GM19351 (cell line): ENCODE measurements at regions not wholly inside any gene's neighbourhood (a gene's known extent, or its start where the extent isn't known, plus 50 kb on each side); places are given as distances from the start of the nearest gene placed in this dataset.

Experiments used
- ATAC-seq: cut with Tn5 transposase; IDR thresholded peaks from one replicate; pipeline ENCODE4 v1.9.1; 2021; ENCODE audit warnings: mild to moderate bottlenecking, moderate library complexity; ENCODE audit not compliant: unreplicated experiment

DNA sequence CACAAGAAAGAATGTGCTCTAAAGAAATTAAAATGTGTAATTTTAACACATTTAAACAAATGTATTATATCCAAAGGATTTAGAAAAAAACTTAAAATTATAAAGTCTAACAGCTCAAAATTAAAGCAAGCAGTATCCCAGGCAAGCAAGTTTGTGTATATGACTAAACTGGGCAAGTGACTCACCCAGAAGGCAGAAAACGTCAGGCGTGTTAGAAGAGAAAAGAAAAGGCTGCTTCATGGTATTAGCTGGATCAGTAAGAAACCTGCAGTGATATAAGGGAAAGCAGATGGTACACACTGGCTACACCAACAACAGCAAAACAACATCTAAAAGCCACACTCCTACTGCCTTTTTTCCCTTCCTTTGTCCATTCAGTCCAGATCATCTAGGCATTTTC lies 250.6 kb upstream of the NDST3 start:
- ATAC-seq: no peak

DNA sequence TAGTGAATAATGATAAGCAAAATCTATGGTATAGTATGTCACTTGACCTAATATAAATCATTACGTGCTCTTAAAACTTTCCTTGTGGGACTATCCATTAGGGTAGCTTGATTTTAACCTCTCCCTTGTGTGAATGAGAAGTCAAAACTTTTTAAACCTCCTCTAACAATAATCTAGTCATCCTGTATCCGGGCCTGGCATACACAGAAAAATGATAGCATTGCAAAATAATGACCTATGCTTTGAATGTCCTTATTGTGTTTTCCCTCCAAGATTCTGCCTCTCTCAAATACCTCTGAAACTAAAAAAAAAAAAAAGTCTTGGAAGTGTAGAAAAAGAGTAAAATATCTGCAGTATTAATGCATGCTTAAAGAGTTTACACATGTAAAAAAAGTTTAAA lies 250.0 kb upstream of the NDST3 start:
- ATAC-seq: no peak

DNA sequence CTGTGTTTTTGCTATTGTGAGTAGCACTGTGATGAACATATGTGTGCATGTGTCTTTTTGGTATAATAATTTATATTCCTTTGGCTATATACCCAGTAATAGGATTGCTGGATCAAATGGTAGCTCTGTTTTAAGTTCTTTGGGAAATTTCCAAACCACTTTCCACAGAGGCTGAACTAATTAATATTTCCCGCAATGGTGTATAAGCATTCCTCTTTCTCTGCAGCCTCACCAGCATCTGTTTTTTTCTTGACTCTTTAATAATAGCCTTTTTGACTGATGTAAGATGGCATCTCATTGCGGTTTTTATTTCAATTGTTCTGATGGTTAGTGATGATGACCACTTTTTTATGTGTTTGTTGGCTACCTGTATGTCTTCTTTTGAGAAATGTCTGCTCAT lies 247.7 kb upstream of the NDST3 start:
- no peak for ATAC-seq

DNA sequence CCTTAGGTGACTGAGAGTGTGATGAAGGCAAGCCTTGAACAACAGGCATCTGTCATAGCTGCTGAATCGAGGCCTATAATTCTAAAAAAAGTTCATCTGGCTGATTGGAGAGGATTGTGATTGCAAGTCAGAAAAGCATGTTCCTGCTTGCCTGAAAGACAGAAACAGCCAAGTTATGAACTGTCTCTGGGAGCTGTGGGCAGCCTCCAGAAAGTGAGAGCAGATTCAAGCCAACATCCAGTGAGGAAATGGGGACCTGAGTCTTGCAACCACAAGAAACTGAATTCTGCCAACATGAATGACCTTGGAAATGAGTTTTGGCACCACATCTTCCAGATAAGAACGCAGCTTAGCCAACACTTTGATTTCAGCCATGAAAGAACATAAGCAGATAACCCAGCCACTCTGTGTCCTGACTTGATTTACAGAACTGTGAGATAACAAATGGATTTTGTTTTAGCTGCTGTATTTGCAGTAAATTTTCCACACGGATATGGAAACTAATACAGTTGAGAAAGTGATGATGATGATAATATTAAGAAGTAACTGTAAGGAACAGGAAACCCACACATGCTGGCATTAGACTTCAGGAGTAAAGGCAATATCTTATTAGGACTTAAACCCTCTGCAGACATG lies 240.3 kb upstream of the NDST3 start:
- ATAC-seq: no peak

DNA sequence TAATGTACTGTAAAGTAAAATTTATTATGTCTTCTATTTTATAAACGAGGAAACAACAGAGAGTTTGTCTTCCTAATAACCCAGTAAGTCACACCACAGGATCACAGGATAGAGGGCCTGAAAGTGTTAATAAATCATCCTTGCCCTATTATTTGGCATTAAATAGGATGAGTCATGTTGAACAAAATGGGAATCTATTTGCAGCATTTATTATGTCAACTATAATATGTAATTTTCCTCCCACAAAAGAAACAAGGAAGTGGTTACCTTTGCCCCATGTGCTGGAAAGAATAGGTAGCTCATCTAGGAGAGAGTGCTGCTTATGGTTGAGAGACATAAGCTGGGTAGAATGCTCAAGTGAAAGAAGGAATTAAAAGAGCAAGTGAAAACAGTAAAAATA lies 237.6 kb upstream of the NDST3 start:
- no peak for ATAC-seq

DNA sequence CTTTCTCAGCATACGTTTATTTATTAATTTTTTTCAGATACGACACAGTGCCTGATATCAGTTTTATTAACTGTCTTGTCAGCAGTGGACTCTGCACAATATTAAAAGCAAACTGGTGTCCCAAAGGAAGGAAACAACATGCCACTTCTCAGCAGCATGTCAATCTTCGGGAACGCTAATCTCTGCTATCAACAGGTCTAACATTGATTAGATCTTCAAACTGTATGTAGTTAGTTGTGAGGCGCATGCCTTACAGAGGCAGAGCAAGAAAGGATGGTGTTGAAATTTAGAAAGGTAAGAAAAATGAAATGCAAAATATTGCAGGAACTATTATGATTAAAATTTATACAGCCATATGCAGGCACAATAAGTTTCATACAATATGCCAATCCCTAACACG lies 233.7 kb upstream of the NDST3 start:
- no peak for ATAC-seq

DNA sequence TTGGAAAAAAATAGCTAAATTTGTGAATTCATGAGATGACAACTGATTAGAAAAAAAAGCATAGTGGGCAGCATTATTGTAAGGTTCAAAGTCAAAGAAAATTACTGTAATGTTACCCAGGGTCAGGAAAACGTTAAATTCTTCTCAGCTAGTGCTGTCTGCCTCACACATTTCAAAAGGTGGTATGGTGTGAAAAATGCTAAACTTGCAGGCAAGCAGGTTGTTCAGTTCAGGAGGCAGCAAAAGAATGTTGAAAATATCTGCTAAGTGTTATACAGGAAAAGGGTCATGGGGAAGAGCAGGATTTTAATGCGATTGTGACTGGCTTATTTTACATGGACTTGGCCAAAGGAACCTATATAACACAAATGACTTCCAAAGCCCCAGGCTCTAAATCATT lies 232.5 kb upstream of the NDST3 start:
- ATAC-seq: no peak

DNA sequence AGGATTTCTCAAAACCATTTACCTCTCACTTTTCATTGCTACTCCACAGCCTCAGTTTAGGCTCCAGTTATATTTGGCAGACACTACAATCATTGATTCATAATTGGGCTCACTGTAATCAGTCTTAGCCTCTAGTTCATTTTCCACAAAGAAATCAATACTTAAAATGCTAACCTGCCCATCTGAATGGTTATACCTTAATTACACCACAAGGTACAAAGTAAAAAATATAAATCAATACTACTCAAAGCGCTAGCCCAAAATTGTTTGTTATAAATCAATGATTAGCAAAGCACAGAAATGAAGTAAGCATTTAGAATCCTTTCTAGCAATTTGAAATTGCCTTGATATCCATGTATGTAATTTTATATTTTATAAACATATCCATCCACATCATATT lies 222.6 kb upstream of the NDST3 start:
- no peak for ATAC-seq

DNA sequence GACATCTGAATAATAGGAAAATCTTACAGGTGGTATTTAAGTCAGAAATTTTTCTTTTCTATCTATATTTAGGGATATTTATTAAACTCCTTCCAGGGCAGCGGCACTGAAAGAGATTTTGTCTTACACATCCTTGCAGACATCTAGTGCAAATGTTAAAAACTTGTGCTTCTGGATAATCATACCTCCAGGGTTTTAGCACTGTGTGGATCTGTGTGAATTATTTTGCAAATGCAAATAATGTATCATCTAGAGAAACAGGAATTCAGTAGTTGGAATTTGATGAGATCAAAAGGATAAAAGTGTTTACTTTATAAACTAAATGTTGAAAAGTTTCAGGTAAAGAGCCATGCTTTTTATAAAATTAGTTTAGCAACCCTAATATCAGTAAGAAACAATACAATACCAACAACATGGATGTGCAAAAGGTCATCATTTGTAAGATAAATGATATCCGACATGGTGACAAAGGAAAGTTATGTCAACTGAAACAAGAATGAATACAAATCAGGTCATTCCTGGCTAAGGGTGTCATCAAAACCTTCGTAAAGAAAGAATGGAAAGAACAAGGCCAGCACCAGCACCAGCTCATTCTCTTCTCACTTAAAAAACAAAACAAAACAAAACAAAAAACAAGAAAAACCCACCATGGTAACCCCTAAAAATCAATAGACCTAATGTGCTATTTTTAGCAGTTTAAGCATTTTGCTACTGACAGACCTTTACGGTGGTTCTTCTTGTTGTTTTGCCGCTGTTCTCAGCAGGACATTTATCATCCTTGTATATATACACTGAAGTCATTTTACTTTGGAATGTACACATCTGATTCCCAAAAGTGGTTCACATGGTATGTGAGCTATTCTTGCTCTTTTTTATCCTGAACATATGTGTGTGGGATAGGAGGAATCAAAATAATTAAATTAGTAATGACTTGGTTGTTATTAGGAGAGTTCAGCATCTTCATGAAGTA lies 219.7 kb upstream of the NDST3 start:
- no peak for ATAC-seq

DNA sequence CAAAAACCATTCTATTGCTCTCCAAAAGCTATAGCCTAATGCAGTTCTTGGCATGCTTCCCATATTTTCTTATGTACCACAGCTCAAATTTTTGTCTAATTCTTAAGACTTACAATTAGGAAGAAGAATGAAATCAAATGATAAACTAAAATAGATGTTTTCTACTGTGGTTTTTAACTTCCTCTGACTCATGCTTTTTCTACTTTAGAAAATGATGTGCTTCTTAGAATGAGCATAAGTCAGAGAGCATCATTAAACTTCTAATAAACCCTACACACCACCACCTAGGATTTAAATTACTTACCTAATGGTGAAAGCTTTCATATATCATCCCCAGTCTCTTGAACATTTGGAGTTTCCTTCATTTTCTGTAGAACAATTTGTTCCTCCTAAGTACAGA lies 217.0 kb upstream of the NDST3 start:
- no peak for ATAC-seq

DNA sequence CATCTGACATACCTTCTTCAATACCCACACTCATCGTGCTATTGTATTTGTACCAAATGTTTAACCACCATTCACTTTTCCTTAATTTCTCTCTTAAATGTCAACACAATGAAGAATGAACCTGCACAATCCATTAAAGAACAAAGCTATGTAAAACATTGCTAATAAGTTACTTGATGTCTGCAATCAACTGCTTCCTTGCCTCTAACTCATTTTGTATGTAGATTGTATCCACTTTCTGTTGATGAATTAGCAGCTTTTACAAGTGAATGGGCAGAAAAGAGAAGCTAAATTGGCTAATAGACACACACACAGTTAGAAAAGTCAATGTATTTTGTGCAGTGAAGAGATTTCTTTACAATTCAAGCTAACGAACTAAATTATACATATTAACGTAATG lies 212.5 kb upstream of the NDST3 start:
- ATAC-seq: no peak

DNA sequence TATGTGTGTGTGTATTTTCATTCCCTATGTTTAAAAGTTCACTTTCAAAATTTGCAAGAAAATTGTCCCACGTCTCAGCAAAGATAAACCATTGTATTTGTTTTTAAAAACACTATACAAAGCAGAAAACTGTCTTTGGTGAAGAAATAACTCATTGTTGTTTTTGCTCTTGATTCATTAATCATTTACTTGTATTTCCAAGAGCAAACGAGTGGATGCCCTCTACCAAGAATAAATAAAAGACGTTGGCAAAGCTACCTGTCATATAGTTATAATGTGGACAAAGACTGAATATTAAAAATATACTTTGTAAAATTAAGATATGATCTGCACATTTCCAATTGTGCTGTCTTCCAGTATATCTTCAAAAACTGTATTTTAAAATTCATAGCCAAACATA lies 210.9 kb upstream of the NDST3 start:
- ATAC-seq: no peak

DNA sequence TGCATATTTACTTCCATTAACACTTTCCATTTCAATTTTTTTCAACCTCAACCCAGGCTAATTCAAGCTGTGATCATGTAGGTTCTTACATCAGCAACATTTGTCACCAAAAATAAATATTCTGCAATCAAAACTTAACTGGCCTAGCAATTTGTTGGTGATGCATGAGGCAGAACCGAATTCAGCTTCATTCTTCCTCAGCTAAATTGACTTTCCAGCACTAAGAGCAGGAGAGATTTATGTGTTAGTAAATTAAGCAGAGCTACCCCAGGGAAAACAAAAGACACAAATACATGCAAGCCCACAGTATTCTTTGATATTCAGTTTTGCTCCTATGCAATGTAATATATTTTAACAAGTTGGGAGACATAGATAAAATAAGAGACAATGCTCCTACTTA lies 208.7 kb upstream of the NDST3 start:
- ATAC-seq: no peak

DNA sequence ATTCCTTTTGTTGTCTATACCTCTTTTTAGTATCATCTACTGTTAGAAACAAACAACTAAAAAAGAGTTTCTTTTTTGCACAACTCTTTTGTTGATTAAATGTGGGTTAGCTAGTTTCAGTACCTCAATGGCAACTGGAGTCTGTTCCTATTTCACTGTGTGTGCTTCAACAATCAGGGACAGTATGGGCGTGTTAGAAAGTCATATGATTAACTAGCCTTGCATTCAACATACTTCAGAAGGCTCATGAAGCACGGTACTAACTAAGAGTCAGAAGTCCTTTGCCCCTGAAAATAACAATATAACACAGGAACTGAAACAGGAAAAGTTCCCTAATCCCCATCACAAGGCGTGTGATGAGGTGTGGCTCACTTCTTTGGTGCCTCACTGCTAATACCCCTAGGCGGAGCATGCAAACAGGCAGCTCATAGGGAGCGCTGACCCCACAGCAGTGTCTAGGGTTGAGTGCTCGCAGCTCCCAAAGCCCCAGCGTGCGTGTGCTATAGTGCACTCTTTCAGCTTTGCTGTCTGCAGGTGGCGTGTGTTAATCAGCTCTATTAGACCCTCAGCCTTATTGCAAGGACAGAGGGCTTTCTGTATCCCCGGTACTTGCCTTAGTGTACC lies 203.1 kb upstream of the NDST3 start:
- ATAC-seq: no peak

DNA sequence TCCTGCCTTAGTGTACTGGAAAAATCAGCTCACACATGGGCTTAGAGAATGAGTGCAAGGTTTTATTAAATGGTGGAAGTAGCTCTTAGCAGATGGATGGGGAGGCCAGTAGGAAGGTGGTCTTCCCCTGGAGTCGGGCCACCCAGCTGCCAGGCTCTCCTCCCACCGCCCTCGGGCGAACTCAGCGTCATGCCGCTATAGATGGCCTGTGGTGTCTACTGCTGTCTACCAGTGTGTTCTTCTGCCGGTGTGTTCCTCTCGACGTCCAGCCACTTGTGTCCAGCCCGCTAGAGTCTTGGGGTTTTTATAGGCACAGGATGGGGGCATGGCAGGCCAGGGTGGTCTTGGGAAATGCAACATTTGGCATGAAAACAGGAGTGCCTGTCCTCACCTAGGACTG lies 198.7 kb upstream of the NDST3 start:
- no peak for ATAC-seq

DNA sequence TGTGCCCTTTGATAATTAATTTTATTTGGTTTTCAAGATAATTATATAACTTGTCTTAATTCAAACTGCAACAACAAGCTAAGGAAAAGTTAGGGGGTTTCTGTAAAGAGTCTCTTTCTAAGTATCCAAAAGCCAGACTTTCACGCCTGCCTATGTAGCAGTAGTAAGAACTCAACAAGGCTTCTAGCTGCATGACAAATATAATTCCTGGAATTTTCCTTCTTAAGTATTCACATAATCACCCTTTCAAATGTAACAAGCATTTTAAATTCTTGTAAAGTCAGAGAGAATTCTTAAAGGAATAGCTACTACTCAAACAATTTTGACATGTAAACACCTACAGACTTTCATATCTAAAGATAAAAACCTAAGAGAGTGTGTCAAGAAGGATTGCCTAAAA lies 189.7 kb upstream of the NDST3 start:
- no peak for ATAC-seq

DNA sequence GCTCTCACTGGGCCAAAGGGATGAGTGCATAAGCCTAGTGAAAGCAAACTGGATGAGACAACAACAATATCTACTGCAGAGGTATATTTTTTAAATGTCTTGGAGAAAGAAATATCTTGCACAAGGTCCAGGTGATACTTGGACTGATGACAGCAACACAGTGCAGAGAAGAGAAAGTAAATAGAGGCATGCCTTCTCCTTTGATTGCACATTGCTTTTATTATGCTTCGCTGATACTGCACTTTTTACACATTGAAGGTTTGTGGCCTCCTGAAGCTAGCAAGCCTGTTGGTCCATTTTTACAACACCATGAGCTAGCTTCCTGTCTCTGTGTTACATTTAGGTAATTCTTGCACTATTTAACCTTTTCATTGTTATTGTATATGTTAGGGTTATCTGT lies 189.0 kb upstream of the NDST3 start:
- ATAC-seq: no peak

DNA sequence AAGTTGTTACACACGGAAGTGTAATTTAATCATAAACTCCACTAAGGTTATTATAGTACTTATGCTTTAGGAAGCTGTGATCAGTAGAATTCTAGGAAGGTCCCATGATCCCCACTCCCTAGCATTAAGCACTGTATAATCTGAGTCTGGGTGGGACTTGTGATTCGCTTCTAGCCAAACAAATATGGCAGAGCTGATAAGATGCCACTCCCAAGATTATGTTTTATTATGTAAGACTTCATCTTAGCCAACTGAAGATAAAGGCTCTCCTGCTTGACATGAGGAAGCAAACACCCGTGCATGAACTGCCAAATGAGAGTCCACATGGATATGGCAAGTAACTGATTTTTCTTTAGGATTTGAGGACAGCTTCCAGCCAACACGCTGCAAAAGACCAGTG lies 186.4 kb upstream of the NDST3 start:
- no peak for ATAC-seq

DNA sequence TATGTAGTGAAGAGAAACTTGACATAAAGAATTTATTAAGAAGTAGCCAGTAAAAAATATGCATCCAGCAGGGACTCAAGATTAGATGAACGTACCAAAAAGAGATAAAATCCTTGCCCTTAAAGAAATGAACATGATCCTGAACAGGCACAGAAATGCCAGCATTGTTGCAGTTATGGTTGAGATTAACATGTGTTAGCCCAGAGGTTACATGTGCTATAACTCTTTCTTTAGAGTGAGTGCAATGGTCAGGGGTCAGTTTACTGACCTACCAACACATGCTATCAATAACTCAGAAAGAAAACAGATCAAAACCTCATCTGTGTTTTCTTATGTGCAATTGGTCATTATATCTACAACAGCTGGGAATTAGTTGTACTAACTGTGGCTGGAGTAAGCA lies 166.1 kb upstream of the NDST3 start:
- ATAC-seq: no peak

DNA sequence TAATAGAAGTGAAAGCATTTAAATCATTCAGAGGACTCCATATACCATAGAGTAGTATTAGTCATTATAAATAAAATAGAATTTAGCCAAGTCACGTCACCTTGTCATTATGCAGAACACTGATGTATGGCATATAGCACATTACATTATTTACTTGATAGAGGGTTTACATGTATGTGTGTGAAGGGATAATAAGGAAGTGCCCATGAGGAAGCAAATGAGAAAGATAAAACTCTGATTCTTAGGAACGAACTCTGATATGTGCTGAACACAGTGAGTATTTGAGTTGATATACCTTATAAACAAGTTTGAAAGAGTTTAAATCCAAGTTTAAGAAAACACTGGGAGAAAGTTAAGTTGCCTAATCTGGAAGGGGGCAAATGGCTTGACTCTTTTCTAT lies 160.5 kb upstream of the NDST3 start:
- ATAC-seq: no peak

DNA sequence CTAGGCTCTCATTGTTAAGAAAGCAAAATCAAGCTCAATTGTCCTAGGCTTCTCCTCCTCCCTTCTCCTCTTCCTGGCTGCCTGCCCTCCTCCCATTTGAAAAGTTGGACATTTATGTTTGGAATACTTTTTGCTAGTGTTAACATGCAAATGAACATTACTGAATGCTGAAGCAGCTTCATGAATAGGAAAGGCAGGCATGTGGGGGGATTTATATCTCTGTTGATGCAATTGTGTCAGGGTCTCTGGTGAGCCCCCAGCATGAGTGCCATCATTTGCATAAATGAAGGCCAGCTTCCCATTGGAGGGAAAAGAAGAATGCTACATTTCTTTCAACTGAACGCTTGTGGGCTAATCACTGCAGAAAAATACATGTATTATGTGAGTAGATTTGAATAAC lies 160.1 kb upstream of the NDST3 start:
- no peak for ATAC-seq

DNA sequence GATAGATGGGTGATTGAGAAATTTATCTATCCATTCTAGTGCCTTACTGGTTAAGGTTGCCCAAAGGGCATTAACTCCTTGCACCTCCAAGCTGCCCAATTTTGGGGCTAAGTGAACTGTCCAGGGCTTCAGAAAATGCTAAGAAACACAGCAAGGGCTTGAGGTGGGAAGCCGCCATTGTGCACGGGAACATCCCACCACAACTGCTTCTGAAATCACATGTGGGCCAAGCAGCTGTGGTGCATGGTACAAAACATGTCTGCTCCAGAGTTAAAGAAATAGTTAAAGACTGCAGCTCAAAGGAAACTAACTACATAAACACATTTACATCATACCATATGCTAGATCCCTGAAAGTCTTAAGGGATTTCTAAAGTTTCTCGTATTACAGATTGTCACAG lies 144.3 kb upstream of the NDST3 start:
- ATAC-seq: no peak
